ENCODE measurements at regions not wholly inside any gene's neighbourhood (a gene's known extent, or its start where the extent isn't known, plus 50 kb on each side); places are given as distances from the start of the nearest gene placed in this dataset.

DNA sequence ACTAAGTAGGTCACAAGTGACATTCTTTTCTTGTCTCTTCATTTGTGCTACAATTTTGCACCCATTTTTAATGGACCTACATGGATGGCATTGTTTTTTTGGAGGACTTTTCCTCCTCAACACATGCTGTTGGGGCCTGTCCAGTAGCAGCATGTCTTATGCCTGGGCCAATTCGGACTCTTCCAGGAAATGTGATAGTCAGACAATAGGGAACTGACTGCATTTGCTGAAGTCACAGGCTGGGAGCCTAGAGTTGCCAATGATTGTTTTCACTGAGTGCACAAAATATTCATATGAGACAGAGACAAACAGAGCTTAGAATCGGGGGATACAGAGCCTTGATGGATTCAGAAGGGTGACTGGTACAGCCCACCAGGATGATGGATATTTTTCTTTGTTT is 867.3 kb upstream of the GOT2 start:
- H3K9me3 ChIP-seq (ENCODE audit: insufficient read depth, low read depth) = no peaks in the 10 kb centered on the region
- H3F3A ChIP-seq (ENCODE audit: insufficient read depth, low read depth) = no peaks in the 10 kb centered on the region
- H4K20me1 ChIP-seq (ENCODE audit: insufficient read depth) = no peaks in the 10 kb centered on the region
- CTCF ChIA-PET = no interaction called here
- H3K27ac ChIP-seq = no peak overlapping the region
- H3K79me2 ChIP-seq (ENCODE audit: low read depth) = no peaks in the 10 kb centered on the region
- H3K9me2 ChIP-seq (ENCODE audit: insufficient read depth) = no peaks in the 10 kb centered on the region
- intact Hi-C loops (cut with micrococcal nuclease; ENCODE audit: unreplicated experiment) = no loop called here
- H3K4me2 ChIP-seq = no peak overlapping the region
- no peak overlapping the region for H2AFZ ChIP-seq
- DNase-seq = no peak
- TF ChIP-seq EZH2 (IDR thresholded peaks at IDR 0.05; ENCODE audit: low read depth) = no peak
- TF ChIP-seq, protein P1, sequence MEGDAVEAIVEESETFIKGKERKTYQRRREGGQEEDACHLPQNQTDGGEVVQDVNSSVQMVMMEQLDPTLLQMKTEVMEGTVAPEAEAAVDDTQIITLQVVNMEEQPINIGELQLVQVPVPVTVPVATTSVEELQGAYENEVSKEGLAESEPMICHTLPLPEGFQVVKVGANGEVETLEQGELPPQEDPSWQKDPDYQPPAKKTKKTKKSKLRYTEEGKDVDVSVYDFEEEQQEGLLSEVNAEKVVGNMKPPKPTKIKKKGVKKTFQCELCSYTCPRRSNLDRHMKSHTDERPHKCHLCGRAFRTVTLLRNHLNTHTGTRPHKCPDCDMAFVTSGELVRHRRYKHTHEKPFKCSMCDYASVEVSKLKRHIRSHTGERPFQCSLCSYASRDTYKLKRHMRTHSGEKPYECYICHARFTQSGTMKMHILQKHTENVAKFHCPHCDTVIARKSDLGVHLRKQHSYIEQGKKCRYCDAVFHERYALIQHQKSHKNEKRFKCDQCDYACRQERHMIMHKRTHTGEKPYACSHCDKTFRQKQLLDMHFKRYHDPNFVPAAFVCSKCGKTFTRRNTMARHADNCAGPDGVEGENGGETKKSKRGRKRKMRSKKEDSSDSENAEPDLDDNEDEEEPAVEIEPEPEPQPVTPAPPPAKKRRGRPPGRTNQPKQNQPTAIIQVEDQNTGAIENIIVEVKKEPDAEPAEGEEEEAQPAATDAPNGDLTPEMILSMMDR (conservative IDR thresholded peaks at IDR 0.05) = no peak
- BruUV-seq (replicated peaks) = no TSS peak
- no peaks in the 10 kb centered on the region for H3K36me3 ChIP-seq (ENCODE audit: low read depth)
- no peaks in the 10 kb centered on the region for H3K27me3 ChIP-seq (ENCODE audit: insufficient read depth, low read depth)
- no peak overlapping the region for H3K4me3 ChIP-seq
- POLR2A ChIA-PET (ENCODE audit: unreplicated experiment) = no interaction called here
- H3K4me1 ChIP-seq (replicated peaks; ENCODE audit: insufficient read depth) = no peaks in the 10 kb centered on the region

DNA sequence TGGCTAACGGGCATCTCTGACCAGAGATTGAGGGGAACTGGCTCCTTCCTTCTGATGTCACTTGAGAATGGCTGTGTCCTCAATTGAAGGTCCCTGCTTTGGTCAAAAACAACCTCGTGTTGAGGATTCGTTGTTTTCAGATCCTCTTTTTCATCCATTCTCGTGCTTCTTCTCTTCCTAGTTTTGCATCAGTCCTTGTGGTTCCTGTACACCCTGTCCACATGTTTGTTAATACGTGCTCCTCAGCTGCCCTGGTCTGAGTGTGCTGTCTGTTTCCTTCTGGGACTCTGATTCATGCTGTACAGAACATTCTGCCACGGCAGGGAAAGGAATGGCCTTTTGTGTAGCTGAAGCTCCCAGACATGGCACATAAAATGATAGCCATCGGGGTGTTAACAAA is 863.2 kb upstream of the GOT2 start:
- Histone ChIP-seq H2AFZ (no peak overlapping the region), H3K4me3 (no peak overlapping the region), H3K4me1 (replicated peaks; ENCODE audit: insufficient read depth) (no peaks in the 10 kb centered on the region), H3K27ac (no peak overlapping the region), H3K79me2 (ENCODE audit: low read depth) (no peaks in the 10 kb centered on the region), H3K27me3 (ENCODE audit: insufficient read depth, low read depth) (no peaks in the 10 kb centered on the region), H4K20me1 (ENCODE audit: insufficient read depth) (no peaks in the 10 kb centered on the region), H3K9me3 (ENCODE audit: insufficient read depth, low read depth) (no peaks in the 10 kb centered on the region), H3F3A (ENCODE audit: insufficient read depth, low read depth) (no peaks in the 10 kb centered on the region), H3K36me3 (ENCODE audit: low read depth) (no peaks in the 10 kb centered on the region), H3K4me2 (no peak overlapping the region), H3K9me2 (ENCODE audit: insufficient read depth) (no peaks in the 10 kb centered on the region)
- TF ChIP-seq, protein P1 (conservative IDR thresholded peaks at IDR 0.05) = no peak
- no peak for TF ChIP-seq EZH2 (IDR thresholded peaks at IDR 0.05; ENCODE audit: low read depth)
- no TSS peak for BruUV-seq (replicated peaks)
- intact Hi-C loops (cut with micrococcal nuclease; ENCODE audit: unreplicated experiment) = no loop called here
- CTCF ChIA-PET = no interaction called here
- POLR2A ChIA-PET (ENCODE audit: unreplicated experiment) = no interaction called here
- no peak for DNase-seq

DNA sequence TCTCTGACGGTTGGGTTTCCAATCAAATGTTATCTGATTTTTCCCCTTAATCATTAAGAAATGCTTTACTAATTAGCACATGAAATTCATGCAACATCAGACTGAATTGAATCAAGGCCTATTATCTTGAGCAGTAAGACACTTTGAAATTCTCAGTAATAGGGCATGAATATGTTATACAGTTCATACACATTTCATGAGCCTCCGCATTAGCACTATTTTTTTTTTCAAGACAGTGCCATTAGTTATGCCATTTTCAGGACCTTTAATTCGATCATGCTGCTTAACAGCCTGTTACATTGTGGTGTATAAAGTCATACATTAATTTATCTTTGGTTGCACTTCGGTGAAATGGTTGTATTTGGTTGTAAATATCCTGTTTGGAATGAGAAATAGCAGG is 862.6 kb upstream of the GOT2 start:
- CTCF ChIA-PET = no interaction called here
- H3K36me3 ChIP-seq (ENCODE audit: low read depth) = no peaks in the 10 kb centered on the region
- intact Hi-C loops (cut with micrococcal nuclease; ENCODE audit: unreplicated experiment) = no loop called here
- no peaks in the 10 kb centered on the region for H3K9me2 ChIP-seq (ENCODE audit: insufficient read depth)
- H3K4me2 ChIP-seq = no peak overlapping the region
- no peak overlapping the region for H3K4me3 ChIP-seq
- no peaks in the 10 kb centered on the region for H3K9me3 ChIP-seq (ENCODE audit: insufficient read depth, low read depth)
- H2AFZ ChIP-seq = no peak overlapping the region
- no peaks in the 10 kb centered on the region for H3K27me3 ChIP-seq (ENCODE audit: insufficient read depth, low read depth)
- H3K4me1 ChIP-seq (replicated peaks; ENCODE audit: insufficient read depth) = no peaks in the 10 kb centered on the region
- BruUV-seq (replicated peaks) = no TSS peak
- DNase-seq = no peak
- no peaks in the 10 kb centered on the region for H4K20me1 ChIP-seq (ENCODE audit: insufficient read depth)
- TF ChIP-seq, protein P1 (conservative IDR thresholded peaks at IDR 0.05) = no peak
- no peak for TF ChIP-seq EZH2 (IDR thresholded peaks at IDR 0.05; ENCODE audit: low read depth)
- POLR2A ChIA-PET (ENCODE audit: unreplicated experiment) = no interaction called here
- no peak overlapping the region for H3K27ac ChIP-seq
- no peaks in the 10 kb centered on the region for H3K79me2 ChIP-seq (ENCODE audit: low read depth)
- no peaks in the 10 kb centered on the region for H3F3A ChIP-seq (ENCODE audit: insufficient read depth, low read depth)

Measured in PC-9 (cell line).